CD4-positive, alpha-beta T cell (primary cell): ENCODE measurements at regions not wholly inside any gene's neighbourhood (a gene's known extent, or its start where the extent isn't known, plus 50 kb on each side); places are given as distances from the start of the nearest gene placed in this dataset.

Experiments
- ATAC-seq: fragments of 200-7000 bp; cut with Tn5 transposase; one replicate; pipeline ENCODE4 v1.10.0; 2022; ENCODE audit warnings: mild to moderate bottlenecking; ENCODE audit not compliant: poor library complexity
- CTCF ChIA-PET: fragments of 350-600 bp; sonication (Branson Sonifier 250); formaldehyde crosslinking; loops from one replicate; lab custom pipeline; 2021; ENCODE audit warnings: antibody characterized with exemption, inconsistent platforms; lab: Charles Lee
- POLR2A ChIA-PET: fragments of 350-600 bp; sonication (Branson Sonifier 250); formaldehyde crosslinking; loops from one replicate; lab custom pipeline; 2021; ENCODE audit warnings: antibody characterized with exemption, inconsistent platforms; lab: Charles Lee
- DNase-seq, 14 experiments: peaks; one replicate each; pipeline ENCODE4 v3.0.0-alpha.2; 2013 to 2020; ENCODE audit warnings: mixed read lengths in 2 of 14
- H3K27ac ChIP-seq, 2 donors: one replicate each; pipeline versions ENCODE4 v1.5.1 to v1.7.0; 2013; ENCODE audit warnings: low read length in 2 of 2, low read depth in 1 of 2, mild to moderate bottlenecking in 1 of 2
- H3K27me3 ChIP-seq, 2 experiments: 1 replicate in 1 of 2; 2 replicates in 1 of 2; pipeline versions ENCODE4 v1.6.1 to v1.7.0; 2013; ENCODE audit warnings: low read length in 2 of 2, control low read depth in 1 of 2, mild to moderate bottlenecking in 1 of 2, moderate library complexity in 1 of 2; ENCODE audit not compliant: insufficient read depth in 2 of 2, control insufficient read depth in 1 of 2
- H3K36me3 ChIP-seq: one replicate; pipeline ENCODE4 v1.6.1; 2013; ENCODE audit warnings: low read length, control low read depth; ENCODE audit not compliant: insufficient read depth
- H3K4me1 ChIP-seq: one replicate; pipeline ENCODE4 v1.6.1; 2013; ENCODE audit warnings: low read length, control low read depth; ENCODE audit not compliant: insufficient read depth
- H3K4me3 ChIP-seq: one replicate; pipeline ENCODE4 v1.5.1; 2013; ENCODE audit warnings: mild to moderate bottlenecking, low read length, moderate library complexity
- H3K9me3 ChIP-seq, 2 experiments: 1 replicate in 1 of 2; 2 replicates in 1 of 2; pipeline versions ENCODE4 v1.6.1 to v1.7.0; 2013; ENCODE audit warnings: low read length in 2 of 2, mild to moderate bottlenecking in 2 of 2, control low read depth in 1 of 2, moderate library complexity in 1 of 2; ENCODE audit not compliant: control insufficient read depth in 1 of 2, insufficient read depth in 1 of 2
- H3K27ac Mint-ChIP-seq: one replicate; pipeline ENCODE4 v1.8.0; 2020; ENCODE audit warnings: mixed read lengths
- H3K27me3 Mint-ChIP-seq: one replicate; pipeline ENCODE4 v1.8.0; 2021; ENCODE audit warnings: mixed read lengths
- H3K36me3 Mint-ChIP-seq: one replicate; pipeline ENCODE4 v1.8.0; 2021; ENCODE audit warnings: low read depth, mixed read lengths
- H3K4me1 Mint-ChIP-seq: one replicate; pipeline ENCODE4 v1.8.0; 2021; ENCODE audit warnings: low read depth, mixed read lengths
- H3K4me3 Mint-ChIP-seq: one replicate; pipeline ENCODE4 v1.8.0; 2020; ENCODE audit warnings: mild to moderate bottlenecking, mixed read lengths
- H3K9me3 Mint-ChIP-seq: one replicate; pipeline ENCODE4 v1.8.0; 2020; ENCODE audit warnings: mixed read lengths
- CTCF ChIP-seq: fragments of 200-600 bp; IDR thresholded peaks from one replicate; pipeline ENCODE4 v1.8.0; 2022; ENCODE audit warnings: antibody characterized with exemption, mild to moderate bottlenecking
- intact Hi-C, 2 experiments: fragments of 100-400 bp; cut with DNase I in 1 of 2; cut with micrococcal nuclease in 1 of 2; formaldehyde crosslinking; loops; one replicate each; pipeline versions ENCODE4 v1.15.1 to v1.9.0; 2023 to 2025; cut with DNase I, micrococcal nuclease

- intact Hi-C loops, result no loop called here
- peaks cover 20% of the 10 kb centered on the region for H3K27me3 Mint-ChIP-seq
- TF ChIP-seq CTCF, result no peak
- H3K4me1 Mint-ChIP-seq, result no peaks in the 10 kb centered on the region
- Histone ChIP-seq H3K36me3 (no peaks in the 10 kb centered on the region), H3K4me3 (no peak overlapping the region), H3K27ac (no peak overlapping the region), H3K9me3 (peaks cover 0 to 8% of the 10 kb centered on the region in 2 experiments), H3K27me3 (peaks cover 0 to 3% of the 10 kb centered on the region in 2 experiments), H3K4me1 (no peaks in the 10 kb centered on the region)
- DNase-seq, result no peak
- no peaks in the 10 kb centered on the region for H3K36me3 Mint-ChIP-seq
- no peak for ATAC-seq
- no peaks in the 10 kb centered on the region for H3K9me3 Mint-ChIP-seq
- ChIA-PET CTCF (no interaction called here), POLR2A (no interaction called here)
- H3K4me3 Mint-ChIP-seq, result no peak overlapping the region
- no peak overlapping the region for H3K27ac Mint-ChIP-seq
Measured at GRCh38 chr19:30886222-30886621, 463.0 kb downstream of the TSHZ3 start.

GRCh38 chr19:30884146-30884812 is 465.0 kb downstream of the TSHZ3 start:
- CTCF ChIA-PET, result no interaction called here
- H3K27me3 Mint-ChIP-seq, result peaks cover 12% of the 10 kb centered on the region
- H3K27ac ChIP-seq, result no peak overlapping the region
- no peaks in the 10 kb centered on the region for H3K4me1 Mint-ChIP-seq
- TF ChIP-seq CTCF, result no peak
- intact Hi-C loops, result no loop called here
- no peak overlapping the region for H3K4me3 Mint-ChIP-seq
- no peak for ATAC-seq
- POLR2A ChIA-PET, result no interaction called here
- H3K9me3 ChIP-seq, result peaks cover 0 to 11% of the 10 kb centered on the region in 2 experiments
- H3K27ac Mint-ChIP-seq, result no peak overlapping the region
- H3K27me3 ChIP-seq, result peaks cover 0 to 3% of the 10 kb centered on the region in 2 experiments
- no peaks in the 10 kb centered on the region for H3K36me3 ChIP-seq
- no peak overlapping the region for H3K4me3 ChIP-seq
- no peaks in the 10 kb centered on the region for H3K4me1 ChIP-seq
- no peaks in the 10 kb centered on the region for H3K36me3 Mint-ChIP-seq
- no peaks in the 10 kb centered on the region for H3K9me3 Mint-ChIP-seq
- no peak for DNase-seq

GRCh38 chr19:30883071-30883470 is 466.2 kb downstream of the TSHZ3 start:
- TF ChIP-seq CTCF, result no peak
- Histone ChIP-seq H3K9me3 (peaks cover 0 to 11% of the 10 kb centered on the region in 2 experiments), H3K27ac (no peak overlapping the region), H3K4me3 (no peak overlapping the region), H3K36me3 (no peaks in the 10 kb centered on the region), H3K4me1 (no peaks in the 10 kb centered on the region), H3K27me3 (peaks cover 0 to 3% of the 10 kb centered on the region in 2 experiments)
- Mint-ChIP-seq H3K4me3 (no peak overlapping the region), H3K27ac (no peak overlapping the region), H3K36me3 (no peaks in the 10 kb centered on the region), H3K4me1 (no peaks in the 10 kb centered on the region), H3K27me3 (peaks cover 4% of the 10 kb centered on the region), H3K9me3 (no peaks in the 10 kb centered on the region)
- POLR2A ChIA-PET, result no interaction called here
- CTCF ChIA-PET, result no interaction called here
- no peak for ATAC-seq
- intact Hi-C loops, result no loop called here
- DNase-seq, result no peak
